Osteocyte (in vitro differentiated cells): ENCODE measurements at regions not wholly inside any gene's neighbourhood (a gene's known extent, or its start where the extent isn't known, plus 50 kb on each side); places are given as distances from the start of the nearest gene placed in this dataset.

Source experiments
- DNase-seq: peaks from one replicate; pipeline ENCODE4 v3.0.0; 2021; ENCODE audit warnings: mixed read lengths; ENCODE audit not compliant: unreplicated experiment; ENCODE audit errors: extremely low spot score
- H3K27ac Mint-ChIP-seq: one replicate; pipeline ENCODE4 v1.8.0; 2021; ENCODE audit warnings: mild to moderate bottlenecking, mixed read lengths; ENCODE audit not compliant: unreplicated experiment
- H3K27me3 Mint-ChIP-seq: one replicate; pipeline ENCODE4 v1.8.0; 2021; ENCODE audit warnings: mixed read lengths; ENCODE audit not compliant: unreplicated experiment
- H3K36me3 Mint-ChIP-seq: one replicate; pipeline ENCODE4 v1.8.0; 2021; ENCODE audit warnings: mixed read lengths; ENCODE audit not compliant: unreplicated experiment
- H3K4me1 Mint-ChIP-seq: one replicate; pipeline ENCODE4 v1.8.0; 2021; ENCODE audit warnings: mixed read lengths; ENCODE audit not compliant: unreplicated experiment
- H3K4me3 Mint-ChIP-seq: one replicate; pipeline ENCODE4 v1.8.0; 2021; ENCODE audit warnings: mild to moderate bottlenecking, moderate library complexity, mixed read lengths; ENCODE audit not compliant: unreplicated experiment
- H3K9me3 Mint-ChIP-seq: one replicate; pipeline ENCODE4 v1.8.0; 2021; ENCODE audit warnings: mixed read lengths; ENCODE audit not compliant: unreplicated experiment
- TF ChIP-seq, protein P1 (sequence below): fragments of 200-600 bp; sonication (generic); IDR thresholded peaks from 2 replicates; pipeline ENCODE4 v1.5.0; 2021; ENCODE audit warnings: antibody characterized with exemption, mild to moderate bottlenecking, moderate library complexity

DNA sequence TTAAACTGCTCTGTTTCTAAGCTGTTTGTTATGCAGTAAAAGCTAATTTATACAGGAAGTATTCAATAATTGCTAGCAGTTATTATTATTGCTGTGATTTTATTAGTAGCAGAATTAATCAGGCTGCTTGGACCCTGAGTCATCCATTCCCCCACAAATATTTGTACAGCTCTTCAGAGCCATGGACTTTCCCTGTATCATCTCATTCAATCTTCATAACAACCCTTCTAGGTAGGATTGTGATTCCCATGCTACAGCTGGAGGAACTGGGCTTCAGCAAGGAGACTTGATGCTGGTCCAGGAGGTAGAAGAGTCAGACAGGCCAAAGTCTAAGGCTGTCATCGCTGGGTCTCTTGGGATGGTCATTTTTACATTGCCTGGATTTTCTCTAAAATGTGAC is 208.3 kb downstream of the C16orf95 start:
- DNase-seq: no peak
- no peak overlapping the region for H3K4me3 Mint-ChIP-seq

DNA sequence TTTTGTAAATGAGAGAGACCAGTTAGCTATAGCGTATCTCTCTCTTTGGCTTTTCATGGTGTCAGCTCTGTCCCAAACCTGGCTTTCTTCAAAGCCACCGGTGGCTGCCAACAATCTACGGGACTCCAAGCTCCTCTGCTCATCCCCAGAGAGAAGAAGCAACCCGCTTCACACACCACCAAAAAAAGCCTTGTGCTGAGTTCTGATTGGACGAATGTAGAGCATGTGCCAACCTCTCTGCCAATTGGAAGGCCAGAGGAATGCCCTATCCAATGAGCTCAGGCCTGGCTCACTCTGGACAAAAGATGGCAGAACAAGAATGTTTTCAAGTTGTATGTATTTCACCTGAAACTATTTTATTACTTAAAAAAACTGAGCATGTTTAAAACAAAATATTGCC is 202.4 kb downstream of the C16orf95 start:
- Mint-ChIP-seq H3K27ac (no peak overlapping the region), H3K9me3 (no peaks in the 10 kb centered on the region), H3K27me3 (no peaks in the 10 kb centered on the region), H3K4me1 (peaks cover 12% of the 10 kb centered on the region), H3K4me3 (no peak overlapping the region), H3K36me3 (no peaks in the 10 kb centered on the region)
- TF ChIP-seq, protein P1, sequence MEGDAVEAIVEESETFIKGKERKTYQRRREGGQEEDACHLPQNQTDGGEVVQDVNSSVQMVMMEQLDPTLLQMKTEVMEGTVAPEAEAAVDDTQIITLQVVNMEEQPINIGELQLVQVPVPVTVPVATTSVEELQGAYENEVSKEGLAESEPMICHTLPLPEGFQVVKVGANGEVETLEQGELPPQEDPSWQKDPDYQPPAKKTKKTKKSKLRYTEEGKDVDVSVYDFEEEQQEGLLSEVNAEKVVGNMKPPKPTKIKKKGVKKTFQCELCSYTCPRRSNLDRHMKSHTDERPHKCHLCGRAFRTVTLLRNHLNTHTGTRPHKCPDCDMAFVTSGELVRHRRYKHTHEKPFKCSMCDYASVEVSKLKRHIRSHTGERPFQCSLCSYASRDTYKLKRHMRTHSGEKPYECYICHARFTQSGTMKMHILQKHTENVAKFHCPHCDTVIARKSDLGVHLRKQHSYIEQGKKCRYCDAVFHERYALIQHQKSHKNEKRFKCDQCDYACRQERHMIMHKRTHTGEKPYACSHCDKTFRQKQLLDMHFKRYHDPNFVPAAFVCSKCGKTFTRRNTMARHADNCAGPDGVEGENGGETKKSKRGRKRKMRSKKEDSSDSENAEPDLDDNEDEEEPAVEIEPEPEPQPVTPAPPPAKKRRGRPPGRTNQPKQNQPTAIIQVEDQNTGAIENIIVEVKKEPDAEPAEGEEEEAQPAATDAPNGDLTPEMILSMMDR: no peak
- DNase-seq: no peak

More for the DNA sequence above, 208.3 kb downstream of the C16orf95 start:
- TF ChIP-seq, protein P1: no peak
- Mint-ChIP-seq H3K9me3 (peaks cover 4% of the 10 kb centered on the region), H3K27ac (no peak overlapping the region), H3K4me1 (peaks cover 14% of the 10 kb centered on the region), H3K27me3 (no peaks in the 10 kb centered on the region), H3K36me3 (no peaks in the 10 kb centered on the region)

DNA sequence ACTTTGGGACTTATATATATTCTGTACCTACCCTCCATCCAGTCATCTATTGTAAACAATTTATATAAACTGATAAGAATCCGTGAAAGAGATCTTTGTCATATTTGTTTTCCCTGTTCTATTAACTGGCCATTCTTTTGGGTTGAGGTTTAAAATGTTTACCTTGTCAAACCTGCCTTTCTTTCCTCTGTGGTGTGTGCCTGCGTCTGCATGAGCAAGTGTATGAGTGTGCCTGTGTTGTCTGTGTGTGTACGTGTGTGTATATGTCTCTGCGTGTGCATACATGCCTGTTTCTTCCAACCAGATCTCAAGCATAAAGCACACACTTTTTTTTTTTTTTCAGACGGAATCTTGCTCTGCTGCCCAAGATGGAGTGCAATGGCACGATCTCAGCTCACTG is 201.5 kb downstream of the C16orf95 start:
- DNase-seq: no peak

DNA sequence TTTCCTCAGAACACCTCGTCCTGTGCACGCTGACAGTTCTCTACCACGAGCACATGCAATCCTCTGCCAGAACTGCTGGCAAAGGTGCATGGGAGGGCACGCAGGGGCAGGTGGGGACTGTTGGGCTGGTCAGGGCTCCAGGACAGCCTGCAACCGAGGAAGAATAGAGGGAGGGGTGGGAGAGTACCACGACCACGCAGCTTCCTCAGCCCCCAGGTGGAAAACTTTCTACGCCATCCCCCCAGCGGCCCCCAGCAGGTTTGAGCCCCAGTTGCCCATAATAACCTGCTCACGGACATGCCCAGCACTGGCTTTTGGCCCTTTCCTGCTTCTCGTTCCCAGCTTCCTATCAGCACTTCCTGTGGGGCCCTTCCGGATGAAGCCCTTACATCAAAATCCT is 199.3 kb downstream of the C16orf95 start:
- Mint-ChIP-seq H3K4me1 (peaks cover 13% of the 10 kb centered on the region), H3K27ac (no peak overlapping the region), H3K36me3 (no peaks in the 10 kb centered on the region), H3K4me3 (no peak overlapping the region), H3K27me3 (no peaks in the 10 kb centered on the region), H3K9me3 (no peaks in the 10 kb centered on the region)
- no peak for DNase-seq
- TF ChIP-seq, protein P1: no peak

More for the DNA sequence above, 201.5 kb downstream of the C16orf95 start:
- H3K27ac Mint-ChIP-seq: no peak overlapping the region
- H3K4me1 Mint-ChIP-seq: peaks cover 12% of the 10 kb centered on the region
- no peaks in the 10 kb centered on the region for H3K27me3 Mint-ChIP-seq
- no peak overlapping the region for H3K4me3 Mint-ChIP-seq
- TF ChIP-seq, protein P1: no peak
- H3K9me3 Mint-ChIP-seq: no peaks in the 10 kb centered on the region
- no peaks in the 10 kb centered on the region for H3K36me3 Mint-ChIP-seq

DNA sequence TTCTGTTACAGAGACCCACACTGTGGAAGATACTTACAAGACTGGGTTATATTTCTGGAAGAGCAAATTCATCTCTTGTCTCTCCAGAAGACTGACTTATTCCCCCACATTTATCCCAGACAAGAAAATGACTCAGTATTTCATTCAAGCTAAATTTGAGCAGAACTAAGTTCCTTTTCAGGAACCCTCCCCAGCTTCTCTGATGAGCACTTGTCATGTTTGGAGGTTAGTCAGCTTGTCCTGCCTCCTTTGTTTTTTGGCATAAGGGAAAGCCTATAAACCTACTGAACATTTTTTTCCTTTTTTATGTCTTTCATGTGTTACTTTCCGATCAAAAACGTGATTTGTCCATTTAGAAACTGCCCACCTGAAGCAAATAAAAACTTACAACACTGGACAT is 198.0 kb downstream of the C16orf95 start:
- peaks cover 6% of the 10 kb centered on the region for H3K4me1 Mint-ChIP-seq
- no peak overlapping the region for H3K27ac Mint-ChIP-seq
- no peak overlapping the region for H3K4me3 Mint-ChIP-seq
- DNase-seq: no peak
- TF ChIP-seq, protein P1: no peak
- H3K36me3 Mint-ChIP-seq: no peaks in the 10 kb centered on the region
- no peaks in the 10 kb centered on the region for H3K9me3 Mint-ChIP-seq
- no peaks in the 10 kb centered on the region for H3K27me3 Mint-ChIP-seq
